ENCODE measurements at regions not wholly inside any gene's neighbourhood (a gene's known extent, or its start where the extent isn't known, plus 50 kb on each side); places are given as distances from the start of the nearest gene placed in this dataset.

DNA sequence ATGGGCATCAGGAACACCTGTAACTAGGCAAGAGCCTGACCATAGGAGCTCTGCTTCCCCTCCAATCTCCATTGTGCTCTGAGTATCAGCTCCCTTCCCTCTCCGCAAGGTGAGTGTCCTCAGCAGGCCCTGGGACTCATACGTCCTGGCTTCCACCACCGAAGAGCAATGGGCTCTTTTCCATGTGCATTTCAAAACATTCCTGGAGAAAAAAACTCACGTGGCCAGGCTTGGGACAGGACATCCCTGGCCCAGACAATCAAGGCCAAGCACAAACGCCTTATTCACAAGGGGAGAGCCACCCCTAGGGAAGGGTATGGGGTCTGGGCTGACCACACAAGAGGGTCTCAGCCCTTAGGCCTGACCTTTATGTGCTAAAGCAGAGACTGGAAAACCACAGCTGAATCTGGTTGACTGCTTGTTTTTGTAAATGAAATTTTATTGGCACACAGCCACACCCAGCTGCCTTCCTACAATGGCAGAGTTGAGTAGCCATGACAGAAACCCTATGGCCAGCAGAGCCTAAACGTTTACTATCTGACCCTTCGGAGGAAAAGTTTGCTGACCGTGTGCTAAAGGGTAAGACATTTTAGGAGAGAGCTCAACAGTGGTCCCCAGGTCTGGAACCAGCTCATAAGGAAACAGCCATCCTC, 175.7 kb upstream of the ARL4C start:
- Histone ChIP-seq H3K4me1 (ENCODE audit: insufficient read depth, low read length) (peaks cover 39% of the 10 kb centered on the region), H2AFZ (ENCODE audit: low read length) (no peak overlapping the region), H4K20me1 (ENCODE audit: low read length) (no peaks in the 10 kb centered on the region), H3K79me2 (ENCODE audit: low read length) (no peaks in the 10 kb centered on the region), H3K9me2 (replicated peaks; ENCODE audit: low read length) (no peaks in the 10 kb centered on the region), H3K4me3 (ENCODE audit: low read length) (no peak overlapping the region), H3K9me3 (ENCODE audit: low read length) (no peaks in the 10 kb centered on the region), H3K9ac (ENCODE audit: low read length) (no peak overlapping the region), H3K27ac (ENCODE audit: low read length) (no peak overlapping the region), H3F3A (ENCODE audit: low read length, unreplicated experiment) (no peaks in the 10 kb centered on the region), H3K36me3 (ENCODE audit: low read depth, low read length) (no peaks in the 10 kb centered on the region), H3K27me3 (ENCODE audit: low read length) (no peaks in the 10 kb centered on the region), H3K4me2 (ENCODE audit: low read length) (no peak overlapping the region)
- ATAC-seq (no peak), DNase-seq (no peak)
- no TSS peak for BruUV-seq (replicated peaks)
- intact Hi-C loops (cut with micrococcal nuclease): loop anchor here (10.0 kb wide), 1 partner anchor 118 kb away; no protein-coding TSS in a partner anchor
- TF ChIP-seq EZH2phosphoT487 (IDR thresholded peaks at IDR 0.05; ENCODE audit: borderline replicate concordance, low read length) (no peak), EZH2 (IDR thresholded peaks at IDR 0.05; ENCODE audit: low read length, unreplicated experiment) (no peak)
- CTCF ChIA-PET: no interaction called here
- POLR2A ChIA-PET (ENCODE audit: unreplicated experiment): no interaction called here

- Histone ChIP-seq H3K9me3 (ENCODE audit: low read length) (no peaks in the 10 kb centered on the region), H3K36me3 (ENCODE audit: low read depth, low read length) (no peaks in the 10 kb centered on the region), H2AFZ (ENCODE audit: low read length) (no peak overlapping the region), H3K4me2 (ENCODE audit: low read length) (no peak overlapping the region), H4K20me1 (ENCODE audit: low read length) (no peaks in the 10 kb centered on the region), H3K4me3 (ENCODE audit: low read length) (no peak overlapping the region), H3K9me2 (replicated peaks; ENCODE audit: low read length) (no peaks in the 10 kb centered on the region), H3K79me2 (ENCODE audit: low read length) (no peaks in the 10 kb centered on the region), H3K9ac (ENCODE audit: low read length) (no peak overlapping the region), H3F3A (ENCODE audit: low read length, unreplicated experiment) (no peaks in the 10 kb centered on the region), H3K4me1 (ENCODE audit: insufficient read depth, low read length) (peaks cover 30% of the 10 kb centered on the region), H3K27ac (ENCODE audit: low read length) (no peak overlapping the region), H3K27me3 (ENCODE audit: low read length) (no peaks in the 10 kb centered on the region)
- DNase-seq (no peak), ATAC-seq (no peak)
- ChIA-PET POLR2A (ENCODE audit: unreplicated experiment) (no interaction called here), CTCF (no interaction called here)
- TF ChIP-seq EZH2 (IDR thresholded peaks at IDR 0.05; ENCODE audit: low read length, unreplicated experiment) (no peak), CTCF (conservative IDR thresholded peaks at IDR 0.05; ENCODE audit: low read depth, low read length) (no peak), EZH2phosphoT487 (IDR thresholded peaks at IDR 0.05; ENCODE audit: borderline replicate concordance, low read length) (no peak)
- BruUV-seq (replicated peaks): no TSS peak
- intact Hi-C loops (cut with micrococcal nuclease): loop anchor here (10.0 kb wide), 1 partner anchor 117 kb away; no protein-coding TSS in a partner anchor
These were observed 174.8 kb upstream of the ARL4C start for GRCh38 chr2:234671716-234672115.

DNA sequence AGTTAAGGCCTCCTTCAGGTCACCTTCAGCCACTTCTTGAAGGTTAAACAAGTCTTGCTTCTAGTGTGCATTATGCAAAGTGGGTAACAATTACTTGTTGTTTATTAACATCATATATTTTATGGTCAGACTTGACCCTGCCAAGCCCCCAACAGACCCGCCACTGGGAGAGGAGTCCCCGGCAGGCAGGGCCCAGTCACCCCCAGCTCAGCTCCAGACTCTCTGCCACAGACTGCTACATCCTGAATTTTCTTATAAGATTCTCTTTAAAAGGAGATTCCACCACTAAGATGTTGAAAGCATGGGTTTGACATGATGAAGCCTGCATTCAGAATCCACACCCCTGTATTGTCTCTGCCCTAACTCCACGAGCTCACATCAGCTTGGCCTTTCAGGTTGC, 174.3 kb upstream of the ARL4C start:
- no peak for TF ChIP-seq CTCF (conservative IDR thresholded peaks at IDR 0.05; ENCODE audit: low read depth, low read length)
- no peak for TF ChIP-seq EZH2phosphoT487 (IDR thresholded peaks at IDR 0.05; ENCODE audit: borderline replicate concordance, low read length)
- TF ChIP-seq EZH2 (IDR thresholded peaks at IDR 0.05; ENCODE audit: low read length, unreplicated experiment): no peak
- DNase-seq (no peak), ATAC-seq (no peak)
- Histone ChIP-seq H4K20me1 (ENCODE audit: low read length) (no peaks in the 10 kb centered on the region), H3K36me3 (ENCODE audit: low read depth, low read length) (no peaks in the 10 kb centered on the region), H3K4me1 (ENCODE audit: insufficient read depth, low read length) (peaks cover 26% of the 10 kb centered on the region), H3K79me2 (ENCODE audit: low read length) (no peaks in the 10 kb centered on the region), H2AFZ (ENCODE audit: low read length) (no peak overlapping the region), H3K9ac (ENCODE audit: low read length) (no peak overlapping the region), H3K4me2 (ENCODE audit: low read length) (no peak overlapping the region), H3K27ac (ENCODE audit: low read length) (no peak overlapping the region), H3F3A (ENCODE audit: low read length, unreplicated experiment) (no peaks in the 10 kb centered on the region), H3K27me3 (ENCODE audit: low read length) (no peaks in the 10 kb centered on the region), H3K9me3 (ENCODE audit: low read length) (no peaks in the 10 kb centered on the region), H3K4me3 (ENCODE audit: low read length) (no peak overlapping the region), H3K9me2 (replicated peaks; ENCODE audit: low read length) (no peaks in the 10 kb centered on the region)
- POLR2A ChIA-PET (ENCODE audit: unreplicated experiment): no interaction called here
- intact Hi-C loops (cut with micrococcal nuclease): loop anchor here (10.0 kb wide), 1 partner anchor 116 kb away; no protein-coding TSS in a partner anchor
- BruUV-seq (replicated peaks): no TSS peak
- CTCF ChIA-PET: no interaction called here
